ENCODE measurements at regions not wholly inside any gene's neighbourhood (a gene's known extent, or its start where the extent isn't known, plus 50 kb on each side); places are given as distances from the start of the nearest gene placed in this dataset.

GRCh38 chr4:104811727-104812126 lies 317.0 kb upstream of the CXXC4 start:
- no peak for DNase-seq

GRCh38 chr4:104815665-104816064 lies 321.0 kb upstream of the CXXC4 start:
- DNase-seq, result no peak

GRCh38 chr4:104818579-104818978 lies 323.9 kb upstream of the CXXC4 start:
- DNase-seq, result no peak

- DNase-seq, result no peak
These were observed 320.5 kb upstream of the TET2 start for GRCh38 chr4:104826171-104826570.

- no peak for DNase-seq
These were observed 316.9 kb upstream of the TET2 start for GRCh38 chr4:104829761-104830160.

GRCh38 chr4:104848597-104849225 lies 298.0 kb upstream of the TET2 start:
- no peak for DNase-seq

- no peak for DNase-seq
These were observed 287.0 kb upstream of the TET2 start for GRCh38 chr4:104859601-104860237.

GRCh38 chr4:104860238-104861123 lies 286.2 kb upstream of the TET2 start:
- peak; percentile 29 for DNase-seq

GRCh38 chr4:104866809-104867208 lies 279.9 kb upstream of the TET2 start:
- no peak for DNase-seq

- DNase-seq, result no peak
These were observed 278.1 kb upstream of the TET2 start for GRCh38 chr4:104868533-104868932.

- DNase-seq, result no peak
These were observed 277.7 kb upstream of the TET2 start for GRCh38 chr4:104868958-104869357.

- DNase-seq, result no peak
These were observed 276.8 kb upstream of the TET2 start for GRCh38 chr4:104869831-104870230.

- no peak for DNase-seq
These were observed 276.0 kb upstream of the TET2 start for GRCh38 chr4:104870495-104871233.

GRCh38 chr4:104878936-104879335 lies 267.7 kb upstream of the TET2 start:
- no peak for DNase-seq

- no peak for DNase-seq
These were observed 267.3 kb upstream of the TET2 start for GRCh38 chr4:104879367-104879766.

GRCh38 chr4:104879854-104880253 lies 266.8 kb upstream of the TET2 start:
- DNase-seq, result no peak

- DNase-seq, result no peak
These were observed 265.4 kb upstream of the TET2 start for GRCh38 chr4:104881136-104881886.

- DNase-seq, result no peak
These were observed 255.9 kb upstream of the TET2 start for GRCh38 chr4:104890598-104891275.

GRCh38 chr4:104896660-104897645 lies 249.7 kb upstream of the TET2 start:
- no peak for DNase-seq

GRCh38 chr4:104899863-104900262 lies 246.8 kb upstream of the TET2 start:
- DNase-seq, result no peak

- no peak for DNase-seq
These were observed 245.2 kb upstream of the TET2 start for GRCh38 chr4:104901438-104901837.

Measured in GDM1 (cell line).